ENCODE measurements at regions not wholly inside any gene's neighbourhood (a gene's known extent, or its start where the extent isn't known, plus 50 kb on each side); places are given as distances from the start of the nearest gene placed in this dataset.

DNA sequence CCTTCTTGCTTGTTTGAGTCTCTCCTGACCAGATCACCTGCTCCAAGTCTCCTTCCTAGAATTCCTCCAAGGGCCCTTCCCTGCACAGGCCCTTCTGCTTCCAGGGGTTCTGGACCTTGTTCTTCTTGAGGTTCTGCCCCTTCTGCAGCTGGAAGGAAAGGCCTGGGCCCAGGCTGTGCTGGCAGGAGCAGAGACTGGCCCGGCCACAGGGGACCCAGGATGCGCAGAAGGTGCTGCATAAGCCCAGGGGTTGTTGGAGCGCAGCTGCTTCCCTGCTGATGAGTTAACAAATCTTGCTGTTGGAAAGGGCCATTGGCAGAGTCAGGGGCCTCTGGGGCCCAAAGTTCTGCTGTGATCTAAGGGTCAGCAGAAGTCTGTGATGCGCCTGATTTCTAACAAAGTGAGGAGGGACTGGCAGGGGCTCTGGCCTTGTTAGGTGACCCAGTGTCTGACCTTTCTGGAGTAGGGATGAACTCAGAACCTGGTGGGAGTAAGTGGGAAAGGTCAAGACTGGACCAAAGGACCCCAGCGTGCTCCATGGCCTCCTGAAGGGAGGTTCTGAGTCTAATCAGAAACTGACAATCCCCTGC lies 509.8 kb downstream of the PTPRU start:
- no peak for DNase-seq

DNA sequence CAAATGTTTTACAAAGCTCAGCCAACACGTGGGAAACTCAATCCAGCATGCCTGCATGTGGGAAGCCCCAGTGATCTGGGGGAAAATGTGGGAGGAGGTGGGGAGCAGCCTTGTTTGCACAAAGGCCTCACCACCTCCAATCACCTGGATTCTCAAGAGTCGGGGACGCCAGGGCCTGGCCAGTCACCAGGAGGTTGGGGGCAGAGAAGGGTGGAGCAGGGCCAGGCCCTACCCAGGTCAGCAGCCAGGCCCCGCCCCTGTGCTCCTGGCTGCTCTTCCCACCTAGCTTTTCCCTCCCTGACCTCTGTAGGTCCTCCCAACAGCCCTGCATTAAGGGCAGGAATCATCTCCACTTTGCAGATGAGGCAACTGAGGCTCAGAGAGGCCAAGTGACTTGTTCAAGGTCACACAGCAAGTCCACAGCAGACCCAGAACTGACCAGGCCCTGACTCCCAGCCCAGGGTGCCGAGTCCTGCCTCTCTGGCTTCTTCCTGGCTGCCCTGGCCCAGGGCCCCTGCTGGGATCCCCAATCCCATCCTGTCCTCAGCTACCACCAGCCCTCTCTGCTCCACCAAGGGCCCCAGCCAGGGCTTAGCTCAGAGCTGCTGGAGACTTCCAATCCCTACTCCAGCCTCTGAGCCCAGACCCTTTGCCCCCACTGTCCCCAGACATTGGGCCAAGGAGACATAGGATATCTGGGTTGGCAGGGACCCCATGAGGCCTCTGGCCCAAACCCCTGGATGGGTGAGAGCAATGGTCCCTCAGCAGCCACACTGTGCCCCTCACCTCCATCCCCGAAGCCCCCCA lies 508.6 kb downstream of the PTPRU start:
- no peak for DNase-seq

DNA sequence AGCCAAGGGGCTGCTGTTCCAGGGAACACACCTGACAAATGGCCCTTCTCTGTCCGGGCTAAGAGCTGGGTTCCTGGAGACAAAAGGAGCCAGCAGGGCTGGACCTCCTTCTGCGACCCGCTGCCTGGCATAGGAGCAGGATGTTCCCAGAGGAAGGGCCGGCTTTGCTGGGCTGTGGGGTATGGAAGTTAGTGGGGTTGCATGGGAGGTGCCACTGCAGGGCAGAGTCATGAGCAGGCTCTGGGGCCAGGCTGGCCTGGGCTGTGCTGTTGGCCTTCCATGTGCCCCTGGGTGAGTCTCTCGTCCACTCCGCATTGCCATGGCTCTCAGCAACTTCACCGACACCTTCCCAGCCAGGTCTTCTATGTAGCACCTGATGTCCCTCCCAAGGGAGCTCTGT lies 507.6 kb downstream of the PTPRU start:
- DNase-seq: no peak

DNA sequence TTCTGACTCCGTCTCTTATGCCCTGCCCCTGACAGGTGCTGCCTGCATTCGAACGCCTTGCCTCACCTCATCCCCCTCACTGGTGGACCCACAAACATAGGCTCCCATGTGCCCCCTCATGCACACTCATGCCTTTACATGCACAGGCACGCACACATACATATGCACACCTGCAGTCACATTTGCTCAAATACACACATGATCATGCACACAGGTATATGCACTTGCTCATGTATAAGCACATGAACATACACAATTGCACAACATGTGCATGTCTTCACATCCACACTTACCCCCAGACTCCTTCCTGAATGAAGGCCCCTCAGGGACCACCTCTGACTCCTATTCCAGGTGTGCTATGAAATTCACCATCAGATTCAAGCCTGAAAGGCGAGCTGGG lies 506.9 kb downstream of the PTPRU start:
- DNase-seq: no peak

DNA sequence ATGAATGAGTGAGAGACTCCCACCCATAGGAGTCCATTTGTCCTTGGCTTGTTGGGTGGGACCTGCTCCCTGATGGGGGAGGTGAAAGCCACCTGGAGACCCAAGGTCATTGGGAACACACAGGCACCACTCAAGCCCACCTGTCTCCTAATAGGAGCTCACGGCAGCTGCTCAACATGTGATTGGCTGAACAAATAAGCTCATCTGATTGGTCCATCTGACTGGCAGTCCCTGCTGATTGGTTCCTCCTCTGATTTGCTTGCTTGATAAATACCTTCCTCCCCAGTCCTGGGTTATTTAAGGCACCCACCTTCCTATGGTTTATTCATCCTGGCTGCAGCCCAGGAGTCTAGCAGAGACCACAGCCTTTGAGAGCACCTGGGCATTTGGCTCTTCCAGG lies 502.9 kb downstream of the PTPRU start:
- no peak for DNase-seq

DNA sequence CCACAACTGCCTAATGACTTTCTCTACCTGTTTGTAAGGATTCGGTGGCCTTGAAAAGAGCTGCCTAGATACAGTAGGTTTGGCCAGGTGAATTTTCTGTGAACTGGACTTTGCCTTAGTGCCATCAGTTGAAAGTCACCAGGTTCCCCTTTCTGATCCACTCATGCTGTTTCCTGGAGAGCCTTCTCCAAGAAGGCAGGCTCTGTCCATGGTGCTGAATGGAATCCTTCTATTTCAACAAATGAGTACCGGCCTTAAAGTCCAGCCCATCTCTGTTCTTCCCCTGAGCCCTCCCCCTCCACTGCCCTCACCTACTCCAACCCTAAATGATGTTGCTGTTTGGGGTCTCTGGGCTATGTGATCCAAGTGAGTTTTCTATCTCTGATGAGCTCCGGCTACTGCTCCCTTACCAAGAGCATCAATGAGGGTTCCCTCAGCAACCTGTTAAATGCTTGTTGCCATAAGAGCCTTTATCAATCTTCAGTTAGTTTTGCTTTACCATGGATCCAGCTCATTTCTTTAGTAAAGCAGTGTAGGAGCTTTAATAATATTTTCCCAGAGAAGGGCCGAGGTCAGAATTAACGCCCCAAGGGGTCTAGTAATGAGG lies 500.4 kb downstream of the PTPRU start:
- DNase-seq: no peak

DNA sequence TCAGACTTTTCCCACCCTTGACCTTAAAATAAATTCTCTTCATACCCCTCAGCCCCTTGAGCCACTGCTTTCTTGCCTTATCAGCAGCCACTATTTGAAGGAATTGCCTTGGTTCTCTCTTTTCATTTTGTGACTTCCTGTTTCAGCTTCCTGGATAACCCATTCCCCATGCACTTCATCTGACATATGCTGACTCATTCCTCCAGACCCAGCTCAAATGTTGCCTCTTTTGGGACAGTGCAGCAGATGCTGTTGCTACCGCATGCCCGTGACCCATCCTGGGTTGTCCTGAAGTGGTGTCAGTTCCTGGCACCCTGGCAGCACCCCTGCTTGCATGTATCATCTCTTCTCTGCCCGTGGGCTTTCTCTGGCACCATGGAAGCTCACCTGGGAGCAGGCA lies 496.1 kb downstream of the PTPRU start:
- DNase-seq: no peak

DNA sequence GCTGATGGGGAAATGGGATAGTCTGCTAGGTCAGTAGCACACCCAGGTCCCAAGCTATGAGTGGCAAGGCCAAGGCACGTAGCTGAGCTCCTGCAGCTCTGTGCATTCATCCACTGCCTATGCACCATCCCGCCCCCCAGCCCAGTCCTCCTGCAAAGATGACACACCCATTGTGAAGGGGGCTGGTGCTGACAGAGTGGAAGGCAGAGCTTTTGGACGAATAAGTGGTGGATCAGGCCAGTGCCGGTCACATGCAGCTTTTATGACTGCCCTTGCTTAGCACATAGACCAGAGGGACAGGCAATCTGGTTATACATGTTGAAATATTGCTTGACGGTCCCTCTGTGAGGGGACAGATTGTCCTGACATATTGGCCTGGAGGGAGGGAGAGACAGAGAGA lies 494.3 kb downstream of the PTPRU start:
- no peak for DNase-seq

DNA sequence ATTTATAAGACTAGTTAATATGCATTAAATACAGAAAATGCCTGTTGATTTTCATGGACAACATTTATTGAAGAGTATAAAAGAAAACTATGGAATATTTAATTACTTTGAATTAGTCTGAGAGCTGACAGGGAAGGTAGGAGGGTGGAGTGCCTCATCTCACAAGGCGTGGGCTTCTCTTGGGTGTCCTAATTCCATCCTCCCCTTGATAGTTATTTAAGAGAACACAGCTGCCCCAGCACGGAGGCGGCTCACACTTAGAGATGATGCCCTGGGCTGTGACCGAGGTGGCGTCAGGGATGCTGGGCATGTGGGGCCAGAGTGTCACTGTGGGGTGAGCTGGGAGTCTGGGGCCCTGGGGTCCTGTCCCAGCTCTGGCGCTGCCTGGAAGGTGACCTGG lies 493.0 kb downstream of the PTPRU start:
- DNase-seq: no peak

DNA sequence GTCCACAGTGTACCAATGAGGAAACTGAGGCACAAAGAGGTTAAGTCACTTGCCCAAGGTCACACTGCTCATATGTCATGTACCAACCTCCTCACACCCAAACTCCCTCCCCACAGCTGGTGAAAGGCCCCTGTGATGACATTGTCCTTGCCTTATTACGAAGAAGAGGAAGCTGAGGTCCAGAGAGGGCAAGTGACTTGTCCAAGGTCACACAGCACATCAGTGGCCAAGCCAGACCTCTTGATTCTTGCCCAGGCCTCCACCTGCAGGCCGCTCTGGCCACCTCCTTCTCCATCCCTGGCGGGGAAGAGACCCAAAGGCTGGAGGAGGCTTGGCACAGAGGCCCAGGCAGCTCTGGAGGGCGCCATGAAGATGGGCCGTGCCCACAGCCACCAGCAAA lies 492.4 kb downstream of the PTPRU start:
- DNase-seq: no peak

DNA sequence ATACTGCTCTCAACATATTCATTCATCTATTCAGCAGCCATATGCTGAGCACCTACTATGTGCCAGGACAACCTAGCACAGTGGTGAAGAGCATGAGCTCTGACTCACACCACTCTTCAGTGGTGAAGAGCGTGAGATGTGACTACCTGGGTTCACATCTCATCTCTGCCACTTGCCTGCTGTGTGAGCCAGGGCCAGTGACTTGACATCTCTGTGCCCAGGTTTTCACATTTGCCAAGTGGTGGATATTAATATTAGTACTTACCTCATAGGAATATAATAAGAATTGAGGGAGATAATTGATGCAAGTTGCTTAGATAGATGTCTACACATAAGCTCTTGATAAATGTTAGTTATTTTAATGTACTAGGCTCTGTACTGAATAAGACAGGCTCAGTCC lies 488.9 kb downstream of the PTPRU start:
- no peak for DNase-seq

DNA sequence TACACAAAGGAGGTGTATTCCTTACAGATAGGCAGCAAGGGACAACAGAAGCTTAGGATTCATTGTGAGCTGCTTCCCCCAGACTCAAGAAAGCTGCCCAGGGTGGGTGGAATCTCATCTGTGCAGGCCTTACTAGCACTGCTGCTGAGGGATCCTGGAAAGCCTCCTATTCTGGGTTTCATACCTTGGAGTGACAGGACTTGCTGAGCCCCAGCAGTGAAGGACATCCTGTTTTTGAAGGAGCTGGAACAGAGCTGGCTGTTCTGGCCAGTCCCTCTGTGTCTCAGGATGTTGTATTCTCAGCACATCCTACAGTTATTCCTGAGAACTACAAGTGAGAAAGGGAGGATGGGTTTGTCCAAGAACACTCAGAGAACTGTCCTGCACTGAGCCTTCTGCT lies 486.3 kb downstream of the PTPRU start:
- DNase-seq: no peak

DNA sequence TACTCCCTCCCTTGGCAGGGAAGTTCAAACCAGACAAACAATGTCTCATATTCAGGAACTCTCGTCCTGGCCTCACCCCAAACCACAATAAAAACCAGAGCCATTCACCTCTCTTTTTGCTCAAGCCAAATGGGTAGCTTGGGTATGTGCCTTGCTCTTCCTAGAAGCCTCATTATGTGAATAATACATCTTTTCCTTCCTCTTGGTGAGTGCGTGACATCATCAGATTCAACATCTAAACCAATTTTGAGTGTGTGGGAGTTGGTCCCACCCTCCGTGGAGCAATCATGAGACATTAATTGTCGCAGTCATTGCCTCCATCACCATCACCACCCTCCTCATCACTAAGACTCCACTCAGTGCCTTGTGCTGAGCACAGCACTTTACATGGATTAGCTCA lies 482.9 kb downstream of the PTPRU start:
- DNase-seq: no peak

DNA sequence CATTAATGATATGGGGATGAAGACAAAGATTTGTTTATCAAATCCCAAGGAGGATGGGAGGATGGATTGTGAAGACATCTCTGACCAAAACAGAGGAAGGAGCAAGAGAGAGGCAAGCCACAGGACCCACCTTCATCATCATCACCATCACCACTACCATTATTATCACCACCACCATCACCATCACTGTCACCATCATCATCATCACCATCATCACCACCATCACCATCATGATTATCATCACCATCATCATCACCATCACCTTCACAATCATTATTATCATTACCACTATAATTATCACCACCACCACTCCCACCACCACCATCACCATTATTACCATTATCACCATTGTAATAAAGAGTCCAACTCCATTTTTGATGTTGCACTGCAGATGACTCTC lies 482.5 kb downstream of the PTPRU start:
- no peak for DNase-seq

DNA sequence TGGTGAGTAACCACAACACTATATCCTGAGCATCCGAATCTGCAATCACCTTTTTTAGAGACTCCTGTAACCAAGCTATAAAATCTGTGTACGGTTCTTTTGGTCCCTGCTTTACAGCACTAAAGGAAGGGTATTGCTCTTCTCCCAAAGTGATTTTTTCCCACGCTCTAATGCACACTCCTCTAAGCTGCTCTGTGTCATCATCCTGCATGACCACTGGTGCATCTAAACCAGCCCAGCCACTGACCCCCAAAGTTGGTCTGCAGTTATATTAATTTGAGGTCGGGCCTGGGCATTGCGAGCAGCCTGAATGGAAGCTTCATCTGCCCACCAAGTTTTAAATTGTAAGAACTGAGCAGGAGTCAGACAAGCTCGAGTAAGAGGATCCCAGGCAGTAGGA lies 480.0 kb downstream of the PTPRU start:
- DNase-seq: no peak

DNA sequence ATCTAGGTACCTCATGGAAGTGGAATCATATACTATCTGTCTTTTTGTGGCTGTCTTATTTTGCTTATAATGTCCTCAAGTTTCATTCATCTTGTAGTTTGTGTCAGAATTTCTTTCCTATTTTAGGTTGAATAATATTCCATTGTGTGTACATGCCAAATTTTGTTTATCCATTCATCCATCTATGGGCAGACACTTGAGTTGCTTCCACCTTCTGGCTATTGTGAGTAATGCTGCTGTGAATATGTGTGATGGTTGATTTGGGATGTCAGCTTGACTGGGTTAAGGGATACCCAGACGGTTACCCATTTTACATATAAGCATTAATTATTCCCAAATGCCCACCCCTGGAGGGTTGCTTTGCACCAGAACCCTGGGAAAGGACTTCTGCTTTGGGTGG lies 477.5 kb downstream of the PTPRU start:
- DNase-seq: no peak

DNA sequence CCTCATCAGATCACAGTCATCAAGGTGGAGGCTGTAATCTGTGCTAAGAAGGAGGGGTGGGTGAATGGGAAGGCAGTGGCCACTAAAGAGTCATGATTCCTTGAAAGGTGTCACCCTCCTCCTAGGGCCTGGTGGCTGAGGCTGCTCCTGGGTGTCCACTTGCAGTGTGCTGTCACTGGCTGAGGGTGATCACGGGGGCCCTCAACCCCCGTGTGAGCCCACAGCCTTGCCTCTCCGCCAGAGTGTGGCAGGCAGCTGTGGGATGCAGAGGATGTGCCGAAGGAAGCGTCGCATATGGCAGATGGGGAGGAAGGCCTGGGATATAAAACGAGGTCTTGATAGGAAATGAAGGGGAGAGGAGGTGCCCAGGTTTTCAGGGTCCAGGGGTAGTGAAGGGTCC lies 476.5 kb downstream of the PTPRU start:
- no peak for DNase-seq

DNA sequence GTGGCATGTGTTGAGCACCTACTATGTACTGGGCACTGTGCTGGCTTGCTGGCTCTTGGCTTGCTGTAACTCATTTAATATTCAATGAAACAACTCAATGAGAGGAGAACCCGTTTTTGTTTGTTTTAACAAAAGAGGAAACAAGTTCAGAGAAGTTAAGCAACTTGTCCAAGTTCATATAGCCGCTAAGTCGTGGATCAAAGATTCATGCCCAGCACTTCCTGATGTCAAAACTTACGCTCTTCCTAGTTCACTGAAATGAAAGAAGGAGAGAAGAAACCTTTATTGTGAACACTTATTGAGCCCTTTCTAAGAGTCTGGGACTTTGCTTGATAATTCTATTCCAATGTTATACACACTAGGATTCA lies 475.9 kb downstream of the PTPRU start:
- DNase-seq: no peak

DNA sequence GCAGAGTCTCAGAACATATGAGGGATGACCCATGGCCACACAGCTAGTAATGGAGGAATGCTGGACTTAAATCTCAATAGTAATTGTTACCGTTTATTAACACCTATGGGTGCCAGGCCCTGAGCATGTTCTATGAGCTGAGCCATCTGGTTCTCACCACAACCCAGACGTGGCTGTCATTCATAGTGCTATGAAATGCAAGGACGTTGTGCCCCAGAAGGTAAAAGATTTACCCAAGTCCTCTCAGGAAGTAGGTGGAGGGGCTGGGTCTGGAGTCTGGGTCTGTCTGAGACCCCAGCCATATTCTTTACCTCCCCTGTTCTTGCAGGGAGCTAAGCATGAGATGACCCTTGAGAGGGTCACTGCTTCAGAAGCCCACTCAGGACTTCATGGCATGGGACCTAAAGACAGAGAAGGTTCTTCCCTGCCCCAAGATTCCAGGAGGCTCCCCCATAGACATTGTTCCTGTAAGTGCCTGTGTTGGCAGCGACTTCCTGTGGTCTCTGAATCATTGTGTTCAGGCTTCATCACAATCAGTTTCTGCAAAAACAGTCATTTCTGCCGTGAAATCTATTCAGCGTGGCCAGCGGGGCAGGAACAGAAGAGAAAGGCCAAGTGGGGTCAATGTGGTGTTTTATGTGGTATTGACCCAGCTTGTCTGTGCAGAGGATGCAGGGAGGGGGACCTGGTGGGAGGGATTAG lies 475.4 kb downstream of the PTPRU start:
- no peak for DNase-seq

DNA sequence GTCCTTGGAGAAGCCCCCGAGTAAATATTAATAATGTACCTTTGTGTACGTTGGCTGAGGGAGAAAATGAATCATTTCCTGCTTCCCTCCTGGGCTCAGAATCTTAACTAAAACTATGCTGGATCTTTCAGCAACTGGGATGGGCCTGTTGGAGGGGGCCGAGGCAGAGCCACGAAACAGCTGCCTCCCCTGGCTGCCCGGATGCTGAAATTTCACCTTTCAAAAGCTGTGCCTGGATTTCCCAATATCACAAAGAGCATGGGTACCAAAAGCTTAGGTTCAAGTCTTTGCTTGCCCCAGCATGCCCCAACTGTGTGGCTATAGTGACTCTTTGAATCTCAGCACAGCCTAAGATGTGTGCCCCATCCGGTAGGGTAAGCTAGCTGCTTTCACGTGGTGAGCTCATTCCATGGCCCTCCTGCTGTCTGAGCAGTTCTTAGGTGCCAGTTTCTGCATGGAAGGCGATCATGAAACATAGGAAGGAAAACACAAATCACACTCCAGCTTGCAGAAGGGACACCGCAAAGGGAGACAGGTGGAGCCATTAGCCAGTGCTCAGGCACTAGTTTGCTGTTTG lies 473.5 kb downstream of the PTPRU start:
- no peak for DNase-seq

DNA sequence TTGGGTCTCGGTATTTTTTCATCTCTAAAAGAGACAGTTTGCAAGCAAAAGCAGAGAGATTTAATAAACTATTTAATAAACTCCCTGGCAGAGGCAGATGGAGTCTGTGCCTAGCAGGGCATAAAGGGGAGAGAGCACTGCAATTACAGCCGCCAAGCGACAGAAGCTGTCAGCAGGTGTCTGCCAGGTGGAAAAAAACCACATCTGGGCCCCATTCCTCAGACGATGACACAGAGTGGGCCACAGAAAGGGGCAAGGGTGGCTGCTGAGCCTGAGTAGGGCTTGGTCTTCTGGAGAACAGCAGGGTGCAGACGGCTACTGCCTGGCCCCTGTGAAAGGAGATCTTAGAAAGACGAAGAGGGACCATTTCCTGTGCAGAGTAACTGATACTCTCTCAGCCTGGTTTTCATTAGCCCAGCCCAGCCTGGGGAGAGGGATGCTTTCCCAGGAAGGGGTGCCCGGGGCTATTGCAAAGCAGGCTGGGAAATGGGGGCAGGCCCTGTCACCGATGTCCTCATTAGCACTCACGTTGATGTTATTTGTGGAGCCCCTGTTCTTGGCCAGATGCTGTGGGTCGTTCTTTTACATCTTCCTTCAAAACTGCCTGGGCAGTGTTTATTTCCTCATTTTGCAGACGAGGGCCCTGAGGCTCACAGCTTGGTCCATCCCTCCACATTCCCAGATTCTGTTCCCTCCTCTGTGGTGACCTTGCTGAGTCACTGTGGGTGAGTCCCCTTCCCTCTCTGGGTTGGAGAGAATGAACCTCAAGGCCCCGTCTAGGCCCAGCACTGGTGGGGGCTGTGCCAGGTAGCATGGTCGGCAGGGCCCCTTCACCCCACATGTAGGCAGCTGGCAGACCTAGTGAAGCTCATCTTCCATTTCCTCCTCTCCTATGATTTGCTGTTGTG lies 472.7 kb downstream of the PTPRU start:
- no peak for DNase-seq

DNA sequence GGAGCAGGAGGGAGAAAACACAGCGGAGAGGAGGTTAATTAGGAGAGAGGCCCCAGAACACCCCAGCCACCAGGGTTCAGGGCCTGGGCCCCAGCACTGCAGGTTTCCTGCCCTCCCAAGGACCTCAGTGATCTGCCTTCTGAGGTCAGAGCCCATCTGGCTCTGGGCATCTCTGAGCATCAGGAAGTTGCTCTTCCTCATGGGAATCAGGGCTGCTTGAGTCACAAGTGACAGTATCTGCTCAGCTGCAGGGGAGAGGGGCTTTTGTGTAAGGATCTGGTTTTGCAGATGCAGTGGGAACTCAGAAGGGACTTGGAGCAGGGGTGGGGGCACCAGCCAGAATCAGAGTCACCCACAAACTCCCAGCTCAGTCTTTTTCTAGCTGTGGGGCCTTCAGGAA lies 472.1 kb downstream of the PTPRU start:
- no peak for DNase-seq

DNA sequence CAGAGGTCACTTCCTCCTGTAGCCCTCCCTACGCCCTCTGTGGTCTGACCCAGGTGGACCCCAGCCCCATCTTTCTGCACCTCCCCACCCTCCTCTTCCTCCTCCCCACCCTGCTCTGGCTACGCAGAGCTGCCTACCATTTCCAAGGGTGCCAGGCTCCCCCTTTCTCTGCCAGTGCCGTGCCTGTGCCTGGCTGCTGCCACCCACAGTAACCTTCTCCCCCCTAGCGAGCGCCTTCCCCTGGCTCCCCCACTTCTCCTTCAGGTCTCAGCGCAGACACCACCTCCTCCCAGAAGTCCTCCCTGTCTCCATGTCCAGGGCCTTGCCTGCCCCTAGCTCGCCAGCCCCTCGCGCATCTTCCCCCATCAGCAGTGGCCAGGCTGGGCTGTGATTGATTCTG lies 471.5 kb downstream of the PTPRU start:
- DNase-seq: no peak

All from activated T-cell treated with anti-CD3 and anti-CD28 coated beads, Interleukin-2, amount 50 U/mL, for 1 hour (primary cell).